ENCODE measurements at regions not wholly inside any gene's neighbourhood (a gene's known extent, or its start where the extent isn't known, plus 50 kb on each side); places are given as distances from the start of the nearest gene placed in this dataset.

DNA sequence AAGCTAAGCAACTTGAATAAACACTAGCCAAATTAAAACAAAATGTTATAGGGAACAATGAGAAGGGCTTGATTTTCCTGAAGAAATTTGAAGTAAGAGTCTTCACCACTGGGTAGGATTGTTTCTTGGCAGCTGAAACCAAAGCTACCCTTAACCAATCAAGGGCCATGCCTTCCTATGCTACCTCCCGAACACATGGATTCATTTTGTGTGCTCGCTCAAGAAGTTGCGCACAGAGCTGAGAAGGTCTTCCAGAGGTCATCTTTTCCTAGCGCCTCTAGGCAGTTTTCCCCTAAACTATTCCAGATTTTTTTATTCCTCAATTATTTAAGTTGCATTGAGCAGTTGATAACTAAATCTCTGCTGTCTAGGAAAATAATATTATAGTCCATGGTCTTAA, 264.6 kb downstream of the RBM43 start:
- Histone ChIP-seq H3K36me3 (ENCODE audit: control insufficient read depth, low read length) (no peaks in the 10 kb centered on the region), H3F3A (ENCODE audit: control insufficient read depth, insufficient read depth) (no peaks in the 10 kb centered on the region), H4K20me1 (ENCODE audit: control insufficient read depth, insufficient read depth, low read depth, low read length) (no peaks in the 10 kb centered on the region), H3K27me3 (ENCODE audit: control insufficient read depth, low read length) (no peaks in the 10 kb centered on the region), H3K79me2 (ENCODE audit: control insufficient read depth, low read length) (no peaks in the 10 kb centered on the region), H3K9me2 (replicated peaks; ENCODE audit: control insufficient read depth, low read length) (no peaks in the 10 kb centered on the region), H3K4me1 (ENCODE audit: control insufficient read depth, low read length) (no peaks in the 10 kb centered on the region), H3K27ac (ENCODE audit: low read depth, low read length) (no peak overlapping the region), H3K9me3 (ENCODE audit: control insufficient read depth, insufficient read depth, low read length) (no peaks in the 10 kb centered on the region), H3K4me3 (ENCODE audit: low read length) (no peak overlapping the region), H3K4me2 (ENCODE audit: low read length) (no peak overlapping the region)
- no peak for TF ChIP-seq EZH2phosphoT487 (IDR thresholded peaks at IDR 0.05; ENCODE audit: borderline replicate concordance, low read length)
- TF ChIP-seq, protein P1, sequence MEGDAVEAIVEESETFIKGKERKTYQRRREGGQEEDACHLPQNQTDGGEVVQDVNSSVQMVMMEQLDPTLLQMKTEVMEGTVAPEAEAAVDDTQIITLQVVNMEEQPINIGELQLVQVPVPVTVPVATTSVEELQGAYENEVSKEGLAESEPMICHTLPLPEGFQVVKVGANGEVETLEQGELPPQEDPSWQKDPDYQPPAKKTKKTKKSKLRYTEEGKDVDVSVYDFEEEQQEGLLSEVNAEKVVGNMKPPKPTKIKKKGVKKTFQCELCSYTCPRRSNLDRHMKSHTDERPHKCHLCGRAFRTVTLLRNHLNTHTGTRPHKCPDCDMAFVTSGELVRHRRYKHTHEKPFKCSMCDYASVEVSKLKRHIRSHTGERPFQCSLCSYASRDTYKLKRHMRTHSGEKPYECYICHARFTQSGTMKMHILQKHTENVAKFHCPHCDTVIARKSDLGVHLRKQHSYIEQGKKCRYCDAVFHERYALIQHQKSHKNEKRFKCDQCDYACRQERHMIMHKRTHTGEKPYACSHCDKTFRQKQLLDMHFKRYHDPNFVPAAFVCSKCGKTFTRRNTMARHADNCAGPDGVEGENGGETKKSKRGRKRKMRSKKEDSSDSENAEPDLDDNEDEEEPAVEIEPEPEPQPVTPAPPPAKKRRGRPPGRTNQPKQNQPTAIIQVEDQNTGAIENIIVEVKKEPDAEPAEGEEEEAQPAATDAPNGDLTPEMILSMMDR (IDR thresholded peaks at IDR 0.05; ENCODE audit: low read depth, low read length, poor library complexity, severe bottlenecking) = no peak

DNA sequence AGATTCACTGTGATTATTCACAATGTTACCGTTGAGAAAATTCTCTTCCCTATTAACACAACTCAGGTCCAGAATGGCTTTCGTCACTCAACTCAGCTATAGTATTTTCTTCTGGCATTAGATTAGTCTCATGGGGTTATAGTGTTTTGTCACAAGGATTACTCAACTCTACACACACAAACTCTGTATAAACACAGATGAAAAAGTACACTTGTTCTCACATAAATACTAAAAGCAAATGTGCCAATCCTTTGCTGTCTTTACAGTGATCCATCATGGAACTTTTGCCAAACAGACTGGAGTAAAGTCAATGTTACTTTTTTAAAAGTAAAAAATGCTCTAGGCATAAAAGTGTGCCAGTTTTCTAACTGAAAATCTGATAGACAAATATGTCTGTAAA, 267.6 kb downstream of the RBM43 start:
- Histone ChIP-seq H3K36me3 (ENCODE audit: control insufficient read depth, low read length) (no peaks in the 10 kb centered on the region), H3F3A (ENCODE audit: control insufficient read depth, insufficient read depth) (no peaks in the 10 kb centered on the region), H3K4me1 (ENCODE audit: control insufficient read depth, low read length) (no peaks in the 10 kb centered on the region), H3K9me3 (ENCODE audit: control insufficient read depth, insufficient read depth, low read length) (peaks cover 4% of the 10 kb centered on the region; the same call in 1 of the 2 replicates), H3K27ac (ENCODE audit: low read depth, low read length) (no peak overlapping the region), H3K4me2 (ENCODE audit: low read length) (no peak overlapping the region), H3K27me3 (ENCODE audit: control insufficient read depth, low read length) (no peaks in the 10 kb centered on the region), H3K79me2 (ENCODE audit: control insufficient read depth, low read length) (no peaks in the 10 kb centered on the region), H4K20me1 (ENCODE audit: control insufficient read depth, insufficient read depth, low read depth, low read length) (no peaks in the 10 kb centered on the region), H3K9me2 (replicated peaks; ENCODE audit: control insufficient read depth, low read length) (no peaks in the 10 kb centered on the region), H3K4me3 (ENCODE audit: low read length) (no peak overlapping the region)
- TF ChIP-seq EZH2phosphoT487 (IDR thresholded peaks at IDR 0.05; ENCODE audit: borderline replicate concordance, low read length) = no peak
- TF ChIP-seq, protein P1 (IDR thresholded peaks at IDR 0.05; ENCODE audit: low read depth, low read length, poor library complexity, severe bottlenecking) = no peak

DNA sequence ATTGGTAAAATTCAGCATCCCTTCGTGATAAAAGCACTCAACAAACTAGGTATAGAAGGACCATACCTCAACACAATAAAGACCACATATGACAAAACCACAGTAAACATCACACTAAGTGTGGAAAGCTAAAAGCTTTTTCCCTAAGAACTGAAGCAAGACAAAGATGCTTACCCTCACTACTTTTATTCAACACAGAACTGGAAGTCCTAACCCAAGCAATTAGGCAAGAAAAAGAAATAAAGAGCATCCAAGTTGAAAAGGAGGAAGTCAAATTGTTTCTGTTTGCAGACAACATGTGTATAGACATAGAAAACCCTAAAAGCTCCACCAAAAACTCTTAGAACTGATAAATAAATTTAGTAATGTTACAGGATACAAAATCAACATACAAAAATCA, 271.7 kb downstream of the RBM43 start:
- Histone ChIP-seq H3K9me3 (ENCODE audit: control insufficient read depth, insufficient read depth, low read length) (peaks cover 4% of the 10 kb centered on the region; the same call in 1 of the 2 replicates), H3K36me3 (ENCODE audit: control insufficient read depth, low read length) (no peaks in the 10 kb centered on the region), H3K79me2 (ENCODE audit: control insufficient read depth, low read length) (no peaks in the 10 kb centered on the region), H3F3A (ENCODE audit: control insufficient read depth, insufficient read depth) (no peaks in the 10 kb centered on the region), H3K4me1 (ENCODE audit: control insufficient read depth, low read length) (no peaks in the 10 kb centered on the region), H3K4me3 (ENCODE audit: low read length) (no peak overlapping the region), H3K4me2 (ENCODE audit: low read length) (no peak overlapping the region), H4K20me1 (ENCODE audit: control insufficient read depth, insufficient read depth, low read depth, low read length) (no peaks in the 10 kb centered on the region), H3K27ac (ENCODE audit: low read depth, low read length) (no peak overlapping the region), H3K9me2 (replicated peaks; ENCODE audit: control insufficient read depth, low read length) (no peaks in the 10 kb centered on the region), H3K27me3 (ENCODE audit: control insufficient read depth, low read length) (no peaks in the 10 kb centered on the region)
- TF ChIP-seq, protein P1 (IDR thresholded peaks at IDR 0.05; ENCODE audit: low read depth, low read length, poor library complexity, severe bottlenecking) = no peak
- TF ChIP-seq EZH2phosphoT487 (IDR thresholded peaks at IDR 0.05; ENCODE audit: borderline replicate concordance, low read length) = no peak

All from DOHH2 (cell line).